A673 (cell line): ENCODE measurements at regions not wholly inside any gene's neighbourhood (a gene's known extent, or its start where the extent isn't known, plus 50 kb on each side); places are given as distances from the start of the nearest gene placed in this dataset.

Source experiments
- BruUV-seq: library from RNA; stranded (reverse); fragments of 400-500 nt; replicated peaks from 2 replicates; lab custom pipeline; 2021; lab: Mats Ljungman, UMichigan
- CTCF ChIA-PET: fragments of 300-600 bp; sonication (Branson Sonifier 250); formaldehyde crosslinking; loops from one replicate; lab custom pipeline; 2022; ENCODE audit warnings: antibody characterized with exemption; lab: Charles Lee
- POLR2A ChIA-PET: fragments of 300-600 bp; sonication (Branson Sonifier 250); formaldehyde crosslinking; loops from one replicate; lab custom pipeline; 2022; ENCODE audit warnings: antibody characterized with exemption; ENCODE audit not compliant: low non-redundant PET; lab: Charles Lee
- DNase-seq: peaks from one replicate; pipeline ENCODE4 v3.0.0-alpha.2; 2015; ENCODE audit warnings: low spot score
- H3K27ac ChIP-seq: fragments of 200-600 bp; sonication (generic); 2 replicates; pipeline ENCODE4 v1.5.1; 2016; ENCODE audit warnings: mixed run types, low read depth, mild to moderate bottlenecking, mixed read lengths, antibody characterized with exemption, low read length; ENCODE audit not compliant: poor library complexity, severe bottlenecking
- H3K27me3 ChIP-seq: fragments of 200-600 bp; sonication (generic); replicated peaks from 2 replicates; pipeline ENCODE4 v1.6.1; 2017; ENCODE audit warnings: mixed run types, low read depth, mild to moderate bottlenecking, mixed read lengths, antibody characterized with exemption, low read length; ENCODE audit not compliant: insufficient read depth, poor library complexity
- H3K36me3 ChIP-seq: fragments of 200-600 bp; sonication (generic); 2 replicates; pipeline ENCODE4 v1.6.1; 2016; ENCODE audit warnings: mixed run types, mild to moderate bottlenecking, mixed read lengths, antibody characterized with exemption, low read length; ENCODE audit not compliant: insufficient read depth, poor library complexity, severe bottlenecking
- H3K4me1 ChIP-seq: fragments of 200-600 bp; sonication (generic); 2 replicates; pipeline ENCODE4 v1.6.1; 2017; ENCODE audit warnings: mixed run types, mild to moderate bottlenecking, mixed read lengths, antibody characterized with exemption, low read length; ENCODE audit not compliant: insufficient read depth, poor library complexity, severe bottlenecking
- H3K4me3 ChIP-seq: fragments of 200-600 bp; sonication (generic); 2 replicates; pipeline ENCODE4 v1.5.1; 2016; ENCODE audit warnings: low read depth, mixed run types, mild to moderate bottlenecking, mixed read lengths, low read length; ENCODE audit not compliant: poor library complexity, severe bottlenecking
- H3K9me3 ChIP-seq: fragments of 200-600 bp; sonication (generic); 2 replicates; pipeline ENCODE4 v1.6.1; 2016; ENCODE audit warnings: mixed run types, low read depth, mild to moderate bottlenecking, mixed read lengths, antibody characterized with exemption, low read length; ENCODE audit not compliant: poor library complexity, severe bottlenecking
- EZH2 ChIP-seq: fragments of 200-600 bp; sonication (generic); IDR thresholded peaks from 2 replicates; pipeline ENCODE4 v1.6.1; 2017; ENCODE audit warnings: borderline replicate concordance, low read depth, mild to moderate bottlenecking, mixed read lengths, antibody characterized with exemption, low read length; ENCODE audit not compliant: poor library complexity, severe bottlenecking
- intact Hi-C: fragments of 100-400 bp; cut with micrococcal nuclease; formaldehyde crosslinking; loops from one replicate; pipeline ENCODE4 v1.10.0; 2022; ENCODE audit not compliant: unreplicated experiment
- TF ChIP-seq, protein P1 (sequence below): fragments of 300-800, 200-600 bp; sonication (generic); conservative IDR thresholded peaks from 2 replicates; pipeline ENCODE4 v1.5.1; 2017; ENCODE audit warnings: low read depth, mild to moderate bottlenecking, antibody characterized with exemption, low read length, moderate library complexity, mixed read lengths

DNA sequence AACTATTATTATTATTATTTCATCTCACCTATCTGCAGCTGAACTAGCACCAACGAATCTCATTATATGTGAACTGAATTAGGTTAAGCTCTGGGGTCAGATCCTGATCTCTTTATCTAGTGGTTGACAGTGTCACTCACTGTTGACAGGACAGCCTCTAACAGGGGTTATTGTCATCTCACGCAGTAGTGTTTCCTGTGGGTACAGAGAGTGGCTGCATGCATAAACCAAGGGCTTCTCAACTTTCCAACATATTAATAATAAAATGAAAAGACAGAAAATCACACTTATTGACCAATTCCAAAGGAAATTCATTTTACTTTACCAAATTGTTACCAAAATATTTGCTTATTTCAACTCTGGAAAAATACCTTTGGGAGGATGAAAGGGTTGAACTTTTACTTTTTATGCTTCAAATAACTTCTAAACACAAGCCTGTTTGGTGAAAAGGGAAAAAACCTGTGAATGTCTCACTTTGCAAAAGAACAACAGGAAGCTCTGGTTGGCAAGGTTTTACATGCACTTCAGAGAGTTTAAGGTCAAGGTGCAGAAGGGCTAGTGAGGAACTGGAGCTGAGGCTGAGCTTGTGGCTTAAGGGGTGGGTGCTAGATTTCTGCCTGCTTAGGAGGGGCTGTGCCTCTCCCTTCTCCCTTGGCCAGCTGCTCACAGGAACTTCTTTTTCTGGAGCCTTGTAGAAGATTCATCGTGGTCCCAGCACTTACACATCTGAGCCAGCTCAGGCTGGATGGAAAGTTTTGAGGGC, 72.6 kb downstream of the CTAGE1 start:
- DNase-seq, result no peak
- Histone ChIP-seq H3K4me3 (no peak overlapping the region), H3K9me3 (no peaks in the 10 kb centered on the region), H3K27ac (no peak overlapping the region), H3K4me1 (no peaks in the 10 kb centered on the region), H3K36me3 (no peaks in the 10 kb centered on the region), H3K27me3 (peaks cover 71% of the 10 kb centered on the region)
- TF ChIP-seq, protein P1, sequence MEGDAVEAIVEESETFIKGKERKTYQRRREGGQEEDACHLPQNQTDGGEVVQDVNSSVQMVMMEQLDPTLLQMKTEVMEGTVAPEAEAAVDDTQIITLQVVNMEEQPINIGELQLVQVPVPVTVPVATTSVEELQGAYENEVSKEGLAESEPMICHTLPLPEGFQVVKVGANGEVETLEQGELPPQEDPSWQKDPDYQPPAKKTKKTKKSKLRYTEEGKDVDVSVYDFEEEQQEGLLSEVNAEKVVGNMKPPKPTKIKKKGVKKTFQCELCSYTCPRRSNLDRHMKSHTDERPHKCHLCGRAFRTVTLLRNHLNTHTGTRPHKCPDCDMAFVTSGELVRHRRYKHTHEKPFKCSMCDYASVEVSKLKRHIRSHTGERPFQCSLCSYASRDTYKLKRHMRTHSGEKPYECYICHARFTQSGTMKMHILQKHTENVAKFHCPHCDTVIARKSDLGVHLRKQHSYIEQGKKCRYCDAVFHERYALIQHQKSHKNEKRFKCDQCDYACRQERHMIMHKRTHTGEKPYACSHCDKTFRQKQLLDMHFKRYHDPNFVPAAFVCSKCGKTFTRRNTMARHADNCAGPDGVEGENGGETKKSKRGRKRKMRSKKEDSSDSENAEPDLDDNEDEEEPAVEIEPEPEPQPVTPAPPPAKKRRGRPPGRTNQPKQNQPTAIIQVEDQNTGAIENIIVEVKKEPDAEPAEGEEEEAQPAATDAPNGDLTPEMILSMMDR, result no peak
- peak; percentile 38 for TF ChIP-seq EZH2
- CTCF ChIA-PET, result no interaction called here
- no TSS peak for BruUV-seq
- intact Hi-C loops, result no loop called here
- POLR2A ChIA-PET, result no interaction called here

DNA sequence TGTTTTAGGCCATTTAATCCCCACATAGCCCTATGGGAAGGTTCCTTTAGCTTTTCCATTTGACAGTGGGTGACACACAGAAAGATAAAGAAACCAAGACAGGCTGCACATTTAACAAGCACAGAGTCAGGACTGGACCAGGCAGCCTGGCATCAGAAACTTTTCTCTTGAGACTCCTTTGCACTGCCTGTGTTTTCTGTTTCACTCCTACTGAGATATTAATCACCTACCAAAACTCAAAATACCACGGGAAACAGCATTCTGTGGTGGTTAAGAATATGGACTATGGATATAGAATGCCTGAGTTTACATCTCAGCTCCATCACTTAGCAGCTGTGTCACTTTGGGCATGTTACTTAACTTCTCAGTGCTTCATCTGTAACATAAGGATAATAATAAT, 73.3 kb downstream of the CTAGE1 start:
- Histone ChIP-seq H3K9me3 (no peaks in the 10 kb centered on the region), H3K27me3 (peaks cover 71% of the 10 kb centered on the region), H3K27ac (no peak overlapping the region), H3K4me1 (no peaks in the 10 kb centered on the region), H3K4me3 (no peak overlapping the region), H3K36me3 (no peaks in the 10 kb centered on the region)
- no TSS peak for BruUV-seq
- ChIA-PET CTCF (interaction anchor here (0.6 kb wide), 1 partner anchor 441 kb away, joined by 3 read pairs; no protein-coding TSS in a partner anchor), POLR2A (interaction anchor here (0.7 kb wide), 1 partner anchor 12 kb away, joined by 3 read pairs; no protein-coding TSS in a partner anchor)
- intact Hi-C loops, result no loop called here
- TF ChIP-seq EZH2, result no peak
- TF ChIP-seq, protein P1, result no peak
- no peak for DNase-seq

DNA sequence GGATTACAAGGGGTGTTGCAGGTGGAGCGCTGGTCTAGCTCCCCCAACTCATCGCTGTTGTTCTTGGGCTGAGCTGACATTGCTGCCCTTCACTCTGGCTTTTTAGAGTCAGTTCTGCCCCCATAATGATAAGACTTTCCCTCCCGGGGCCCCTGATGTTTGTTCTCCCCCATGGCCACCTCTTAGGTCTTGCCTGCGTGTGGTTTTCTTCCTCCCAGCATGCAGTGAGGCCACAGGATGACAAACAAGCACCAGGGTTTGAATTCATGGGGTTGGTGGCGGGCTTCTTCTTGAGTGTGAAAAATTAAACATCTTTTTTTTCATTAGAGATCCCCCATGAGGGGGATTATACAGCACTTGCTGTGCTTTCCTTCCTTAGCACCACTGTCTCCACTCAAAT, 74.1 kb downstream of the CTAGE1 start:
- H3K27me3 ChIP-seq, result peaks cover 66% of the 10 kb centered on the region
- CTCF ChIA-PET, result no interaction called here
- no TSS peak for BruUV-seq

More for the DNA sequence above, 74.1 kb downstream of the CTAGE1 start:
- intact Hi-C loops, result no loop called here
- no peak for TF ChIP-seq EZH2
- TF ChIP-seq, protein P1, result no peak
- H3K27ac ChIP-seq, result no peak overlapping the region
- H3K9me3 ChIP-seq, result no peaks in the 10 kb centered on the region
- H3K4me1 ChIP-seq, result no peaks in the 10 kb centered on the region
- no peak overlapping the region for H3K4me3 ChIP-seq
- no peaks in the 10 kb centered on the region for H3K36me3 ChIP-seq
- no peak for DNase-seq
- POLR2A ChIA-PET, result interaction anchor here (0.7 kb wide), 1 partner anchor 13 kb away, joined by 3 read pairs; no protein-coding TSS in a partner anchor
